ENCODE measurements at regions not wholly inside any gene's neighbourhood (a gene's known extent, or its start where the extent isn't known, plus 50 kb on each side); places are given as distances from the start of the nearest gene placed in this dataset.

DNA sequence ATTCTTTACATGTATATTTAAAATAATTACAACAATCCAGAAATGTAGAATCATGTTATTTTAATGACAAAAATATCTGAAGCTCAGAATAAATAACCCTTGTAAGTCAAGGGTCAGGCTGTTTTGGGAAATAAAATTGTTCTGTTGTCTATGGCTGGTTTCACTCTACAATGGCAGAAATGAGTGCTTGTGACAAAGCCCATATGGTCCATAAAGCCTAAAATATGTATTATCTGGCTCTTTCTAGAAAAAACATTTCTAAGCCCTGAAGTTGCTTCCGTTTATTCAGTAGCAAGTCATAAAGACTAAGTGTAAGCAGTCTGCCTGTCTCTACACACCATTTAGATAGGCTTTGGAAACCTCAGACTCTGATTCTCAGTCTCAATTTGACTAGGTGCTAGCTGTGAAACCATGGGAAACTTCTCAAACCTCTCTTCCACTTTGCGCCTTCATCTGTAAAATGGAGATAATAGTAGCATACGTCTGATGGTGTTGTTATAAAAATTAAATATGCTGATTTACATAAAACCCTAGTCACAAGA, 365.7 kb upstream of the CA10 start:
- TF ChIP-seq, protein P1, sequence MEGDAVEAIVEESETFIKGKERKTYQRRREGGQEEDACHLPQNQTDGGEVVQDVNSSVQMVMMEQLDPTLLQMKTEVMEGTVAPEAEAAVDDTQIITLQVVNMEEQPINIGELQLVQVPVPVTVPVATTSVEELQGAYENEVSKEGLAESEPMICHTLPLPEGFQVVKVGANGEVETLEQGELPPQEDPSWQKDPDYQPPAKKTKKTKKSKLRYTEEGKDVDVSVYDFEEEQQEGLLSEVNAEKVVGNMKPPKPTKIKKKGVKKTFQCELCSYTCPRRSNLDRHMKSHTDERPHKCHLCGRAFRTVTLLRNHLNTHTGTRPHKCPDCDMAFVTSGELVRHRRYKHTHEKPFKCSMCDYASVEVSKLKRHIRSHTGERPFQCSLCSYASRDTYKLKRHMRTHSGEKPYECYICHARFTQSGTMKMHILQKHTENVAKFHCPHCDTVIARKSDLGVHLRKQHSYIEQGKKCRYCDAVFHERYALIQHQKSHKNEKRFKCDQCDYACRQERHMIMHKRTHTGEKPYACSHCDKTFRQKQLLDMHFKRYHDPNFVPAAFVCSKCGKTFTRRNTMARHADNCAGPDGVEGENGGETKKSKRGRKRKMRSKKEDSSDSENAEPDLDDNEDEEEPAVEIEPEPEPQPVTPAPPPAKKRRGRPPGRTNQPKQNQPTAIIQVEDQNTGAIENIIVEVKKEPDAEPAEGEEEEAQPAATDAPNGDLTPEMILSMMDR (IDR thresholded peaks at IDR 0.05; ENCODE audit: low read length), result no peak
- TF ChIP-seq EZH2 (IDR thresholded peaks at IDR 0.05; ENCODE audit: borderline replicate concordance, low read length), result no peak

All from OCI-LY1 (cell line).